OCI-LY7 (cell line): ENCODE measurements at regions not wholly inside any gene's neighbourhood (a gene's known extent, or its start where the extent isn't known, plus 50 kb on each side); places are given as distances from the start of the nearest gene placed in this dataset. TPM values are rescaled to one million over a fixed set of nuclear protein-coding genes. Genes with fewer than 3 reads are reported as not detected.

ENCODE experiments used
- BruUV-seq: library from RNA; stranded (reverse); fragments of 400-500 nt; replicated peaks from 2 replicates; lab custom pipeline; 2021; lab: Mats Ljungman, UMichigan
- CTCF ChIA-PET: fragments of 300-600 bp; sonication (Branson Sonifier 250); formaldehyde crosslinking; loops from one replicate; lab custom pipeline; 2022; ENCODE audit warnings: antibody characterized with exemption; ENCODE audit not compliant: unreplicated experiment; lab: Charles Lee
- POLR2A ChIA-PET: fragments of 300-600 bp; sonication (Branson Sonifier 250); formaldehyde crosslinking; loops from one replicate; lab custom pipeline; 2022; ENCODE audit warnings: antibody characterized with exemption; lab: Charles Lee
- DNase-seq: peaks from one replicate; pipeline ENCODE4 v3.0.0-alpha.2; 2015; ENCODE audit warnings: low spot score
- H2AFZ ChIP-seq: fragments of 200-600 bp; sonication (generic), shearing (Covaris generic); 2 replicates; pipeline ENCODE4 v1.6.1; 2014; ENCODE audit warnings: mild to moderate bottlenecking, antibody characterized with exemption, low read length, moderate library complexity
- H3K27ac ChIP-seq: fragments of 200-600 bp; sonication (generic); 2 replicates; pipeline ENCODE4 v1.5.1; 2014; ENCODE audit warnings: mixed run types, low read depth, mild to moderate bottlenecking, moderate library complexity, low read length, inconsistent platforms; ENCODE audit not compliant: poor library complexity, severe bottlenecking
- H3K36me3 ChIP-seq: fragments of 200-600 bp; sonication (generic); 2 replicates; pipeline ENCODE4 v1.6.1; 2014; ENCODE audit warnings: mild to moderate bottlenecking, antibody characterized with exemption, low read length, moderate library complexity, mixed read lengths; ENCODE audit not compliant: insufficient read depth
- H3K4me1 ChIP-seq: fragments of 200-600 bp; sonication (generic); 2 replicates; pipeline ENCODE4 v1.5.1; 2014; ENCODE audit warnings: mild to moderate bottlenecking, low read length; ENCODE audit not compliant: insufficient read depth, poor library complexity, severe bottlenecking
- H3K4me2 ChIP-seq: fragments of 200-600 bp; sonication (generic); 2 replicates; pipeline ENCODE4 v1.6.1; 2014; ENCODE audit warnings: mild to moderate bottlenecking, low read length
- H3K4me3 ChIP-seq: fragments of 200-600 bp; sonication (generic); 2 replicates; pipeline ENCODE4 v1.5.1; 2014; ENCODE audit warnings: mild to moderate bottlenecking, low read depth, low read length; ENCODE audit not compliant: poor library complexity, severe bottlenecking
- H3K79me2 ChIP-seq: fragments of 200-600 bp; sonication (generic); 2 replicates; pipeline ENCODE4 v1.6.1; 2016; ENCODE audit warnings: low read depth, mild to moderate bottlenecking, low read length, moderate library complexity, mixed read lengths; ENCODE audit not compliant: insufficient read depth
- H3K9me2 ChIP-seq: fragments of 200-600 bp; sonication (generic); 2 replicates; pipeline ENCODE4 v1.6.1; 2016; ENCODE audit warnings: mild to moderate bottlenecking, low read length, mixed read lengths; ENCODE audit not compliant: insufficient read depth
- H3K9me3 ChIP-seq: fragments of 200-600 bp; sonication (generic); 2 replicates; pipeline ENCODE4 v1.6.1; 2014; ENCODE audit warnings: mild to moderate bottlenecking, mixed run types, low read length, mixed read lengths
- H4K20me1 ChIP-seq: fragments of 200-600 bp; sonication (generic); 2 replicates; pipeline ENCODE4 v1.6.1; 2014; ENCODE audit warnings: mild to moderate bottlenecking, antibody characterized with exemption, low read length, moderate library complexity, mixed read lengths; ENCODE audit not compliant: insufficient read depth
- EZH2phosphoT487 ChIP-seq: fragments of 200-600 bp; sonication (generic); IDR thresholded peaks from 2 replicates; pipeline ENCODE4 v1.6.1; 2018; ENCODE audit warnings: low read depth, borderline replicate concordance, mild to moderate bottlenecking, mixed run types, antibody characterized with exemption, low read length, moderate library complexity, mixed read lengths
- intact Hi-C: fragments of 100-400 bp; cut with micrococcal nuclease; formaldehyde crosslinking; loops from one replicate; pipeline ENCODE4 v1.10.0; 2022; ENCODE audit not compliant: unreplicated experiment
- small RNA-seq: library from RNA; depleted of rRNA; stranded (forward); fragments of <200 nt; gene quantifications from one replicate; pipeline ENCODE3, GENCODE V24; 2014
- TF ChIP-seq, protein P1 (sequence below): fragments of 200-600 bp; sonication (generic); conservative IDR thresholded peaks from 2 replicates; pipeline ENCODE4 v1.5.1; 2014; ENCODE audit warnings: mild to moderate bottlenecking, antibody characterized with exemption, low read length, moderate library complexity, mixed read lengths

DNA sequence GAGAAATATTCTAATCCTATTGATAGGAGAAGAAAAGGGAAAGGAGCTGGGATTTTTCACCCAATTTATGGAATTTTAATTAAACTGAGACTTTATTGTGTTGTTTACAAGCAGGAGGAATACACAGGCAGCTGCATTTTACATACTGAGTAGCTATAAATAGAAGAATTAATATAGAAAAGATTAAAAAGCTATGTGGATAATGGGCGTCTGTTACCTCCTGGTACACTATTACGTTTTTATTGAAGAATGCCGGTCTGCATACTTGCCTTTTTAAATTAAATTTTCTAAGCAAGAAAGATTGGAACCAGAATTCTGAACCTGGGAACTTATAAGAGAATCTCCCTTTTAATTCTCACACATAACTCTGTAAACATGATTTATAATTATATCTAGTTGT, 52.1 kb upstream of the CACHD1 start:
- no peak for DNase-seq
- ChIA-PET POLR2A (interaction anchor here (0.6 kb wide), 1 partner anchor 14 kb away, joined by 7 read pairs; no protein-coding TSS in a partner anchor), CTCF (no interaction called here)
- Histone ChIP-seq H3K9me3 (no peaks in the 10 kb centered on the region), H3K36me3 (no peaks in the 10 kb centered on the region), H2AFZ (no peak overlapping the region), H3K4me2 (no peak overlapping the region), H3K9me2 (no peaks in the 10 kb centered on the region), H3K79me2 (no peaks in the 10 kb centered on the region), H3K4me3 (no peak overlapping the region), H4K20me1 (no peaks in the 10 kb centered on the region), H3K4me1 (no peaks in the 10 kb centered on the region), H3K27ac (no peak overlapping the region)
- no TSS peak for BruUV-seq
- TF ChIP-seq EZH2phosphoT487 = no peak
- TF ChIP-seq, protein P1, sequence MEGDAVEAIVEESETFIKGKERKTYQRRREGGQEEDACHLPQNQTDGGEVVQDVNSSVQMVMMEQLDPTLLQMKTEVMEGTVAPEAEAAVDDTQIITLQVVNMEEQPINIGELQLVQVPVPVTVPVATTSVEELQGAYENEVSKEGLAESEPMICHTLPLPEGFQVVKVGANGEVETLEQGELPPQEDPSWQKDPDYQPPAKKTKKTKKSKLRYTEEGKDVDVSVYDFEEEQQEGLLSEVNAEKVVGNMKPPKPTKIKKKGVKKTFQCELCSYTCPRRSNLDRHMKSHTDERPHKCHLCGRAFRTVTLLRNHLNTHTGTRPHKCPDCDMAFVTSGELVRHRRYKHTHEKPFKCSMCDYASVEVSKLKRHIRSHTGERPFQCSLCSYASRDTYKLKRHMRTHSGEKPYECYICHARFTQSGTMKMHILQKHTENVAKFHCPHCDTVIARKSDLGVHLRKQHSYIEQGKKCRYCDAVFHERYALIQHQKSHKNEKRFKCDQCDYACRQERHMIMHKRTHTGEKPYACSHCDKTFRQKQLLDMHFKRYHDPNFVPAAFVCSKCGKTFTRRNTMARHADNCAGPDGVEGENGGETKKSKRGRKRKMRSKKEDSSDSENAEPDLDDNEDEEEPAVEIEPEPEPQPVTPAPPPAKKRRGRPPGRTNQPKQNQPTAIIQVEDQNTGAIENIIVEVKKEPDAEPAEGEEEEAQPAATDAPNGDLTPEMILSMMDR = no peak
- intact Hi-C loops = no loop called here

Small RNAs in the stretch of these regions (small RNA-seq; reads per million reads assigned to genes)
- gene RNU7-62P = not detected
